ENCODE measurements at regions not wholly inside any gene's neighbourhood (a gene's known extent, or its start where the extent isn't known, plus 50 kb on each side); places are given as distances from the start of the nearest gene placed in this dataset.

DNA sequence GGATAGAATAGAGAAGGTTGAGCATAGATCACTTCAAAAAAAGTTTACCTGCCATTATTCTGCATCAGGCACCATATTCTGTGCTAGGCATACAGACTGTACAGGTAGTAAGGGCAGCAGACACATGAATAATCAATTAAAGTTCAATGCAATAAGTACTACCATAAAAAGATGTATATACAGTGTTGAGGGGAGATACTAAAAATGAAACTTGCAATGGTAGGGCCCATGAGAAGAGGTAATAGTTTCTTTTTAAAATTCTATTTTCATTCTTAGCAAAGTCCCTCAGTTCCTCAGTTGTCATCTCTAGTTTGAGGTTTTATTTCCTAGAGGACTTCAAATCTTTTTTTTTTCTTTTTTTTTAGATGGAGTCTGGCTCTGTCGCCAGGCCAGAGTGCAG lies 819.9 kb downstream of the FAM181B start:
- TF ChIP-seq PPARA (CRISPR knock-in tag; IDR thresholded peaks at IDR 0.05; ENCODE audit: borderline replicate concordance) (no peak), ZFP30 (CRISPR knock-in tag; IDR thresholded peaks at IDR 0.05) (no peak), SNAI2 (CRISPR knock-in tag; IDR thresholded peaks at IDR 0.05) (no peak), ZFP3 (CRISPR knock-in tag; IDR thresholded peaks at IDR 0.05) (no peak)
- TF ChIP-seq, protein P1, sequence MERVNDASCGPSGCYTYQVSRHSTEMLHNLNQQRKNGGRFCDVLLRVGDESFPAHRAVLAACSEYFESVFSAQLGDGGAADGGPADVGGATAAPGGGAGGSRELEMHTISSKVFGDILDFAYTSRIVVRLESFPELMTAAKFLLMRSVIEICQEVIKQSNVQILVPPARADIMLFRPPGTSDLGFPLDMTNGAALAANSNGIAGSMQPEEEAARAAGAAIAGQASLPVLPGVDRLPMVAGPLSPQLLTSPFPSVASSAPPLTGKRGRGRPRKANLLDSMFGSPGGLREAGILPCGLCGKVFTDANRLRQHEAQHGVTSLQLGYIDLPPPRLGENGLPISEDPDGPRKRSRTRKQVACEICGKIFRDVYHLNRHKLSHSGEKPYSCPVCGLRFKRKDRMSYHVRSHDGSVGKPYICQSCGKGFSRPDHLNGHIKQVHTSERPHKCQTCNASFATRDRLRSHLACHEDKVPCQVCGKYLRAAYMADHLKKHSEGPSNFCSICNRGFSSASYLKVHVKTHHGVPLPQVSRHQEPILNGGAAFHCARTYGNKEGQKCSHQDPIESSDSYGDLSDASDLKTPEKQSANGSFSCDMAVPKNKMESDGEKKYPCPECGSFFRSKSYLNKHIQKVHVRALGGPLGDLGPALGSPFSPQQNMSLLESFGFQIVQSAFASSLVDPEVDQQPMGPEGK (CRISPR knock-in tag; IDR thresholded peaks at IDR 0.05; ENCODE audit: borderline replicate concordance), result no peak

All from SK-N-SH treated with all-trans-retinoic acid at 6 μM for 48 hours (cell line).